ENCODE measurements at regions not wholly inside any gene's neighbourhood (a gene's known extent, or its start where the extent isn't known, plus 50 kb on each side); places are given as distances from the start of the nearest gene placed in this dataset.

GRCh38 chr16:54862529-54862928, 68.1 kb upstream of the IRX5 start:
- no peak for TF ChIP-seq CTCF (conservative IDR thresholded peaks at IDR 0.05; ENCODE audit: low read length)
- H3K4me3 ChIP-seq (ENCODE audit: low read length): no peak overlapping the region
- no peak for DNase-seq (ENCODE audit: low read depth)

GRCh38 chr16:54856871-54857270, 73.8 kb upstream of the IRX5 start:
- no peak overlapping the region for H3K4me3 ChIP-seq (ENCODE audit: low read length)
- TF ChIP-seq CTCF (conservative IDR thresholded peaks at IDR 0.05; ENCODE audit: low read length): no peak
- DNase-seq (ENCODE audit: low read depth): no peak

GRCh38 chr16:54847609-54848008, 83.1 kb upstream of the IRX5 start:
- no peak overlapping the region for H3K4me3 ChIP-seq (ENCODE audit: low read length)
- DNase-seq (ENCODE audit: low read depth): no peak
- no peak for TF ChIP-seq CTCF (conservative IDR thresholded peaks at IDR 0.05; ENCODE audit: low read length)

GRCh38 chr16:54847207-54847606, 83.5 kb upstream of the IRX5 start:
- H3K4me3 ChIP-seq (ENCODE audit: low read length): no peak overlapping the region
- DNase-seq (ENCODE audit: low read depth): no peak
- no peak for TF ChIP-seq CTCF (conservative IDR thresholded peaks at IDR 0.05; ENCODE audit: low read length)

- no peak overlapping the region for H3K4me3 ChIP-seq (ENCODE audit: low read length)
- no peak for TF ChIP-seq CTCF (conservative IDR thresholded peaks at IDR 0.05; ENCODE audit: low read length)
- no peak for DNase-seq (ENCODE audit: low read depth)
Measured at GRCh38 chr16:54846766-54847165, 83.9 kb upstream of the IRX5 start.

- no peak for DNase-seq (ENCODE audit: low read depth)
- TF ChIP-seq CTCF (conservative IDR thresholded peaks at IDR 0.05; ENCODE audit: low read length): no peak
- no peak overlapping the region for H3K4me3 ChIP-seq (ENCODE audit: low read length)
Measured at GRCh38 chr16:54843424-54843750, 87.3 kb upstream of the IRX5 start.

- TF ChIP-seq CTCF (conservative IDR thresholded peaks at IDR 0.05; ENCODE audit: low read length): no peak
- no peak overlapping the region for H3K4me3 ChIP-seq (ENCODE audit: low read length)
Measured at GRCh38 chr16:54842743-54843423, 87.8 kb upstream of the IRX5 start.

More at GRCh38 chr16:54842743-54843423, 87.8 kb upstream of the IRX5 start:
- no peak for DNase-seq (ENCODE audit: low read depth)
